HepG2 (cell line): ENCODE measurements at regions not wholly inside any gene's neighbourhood (a gene's known extent, or its start where the extent isn't known, plus 50 kb on each side); places are given as distances from the start of the nearest gene placed in this dataset.

ENCODE experiments used
- ATAC-seq: fragments of 200-7000 bp; cut with Tn5 transposase; 3 replicates; pipeline ENCODE4 v1.9.1; 2020; ENCODE audit warnings: mild to moderate bottlenecking, moderate library complexity
- BruUV-seq: library from RNA; stranded (reverse); fragments of 400-500 nt; replicated peaks from 2 replicates; lab custom pipeline; 2021; lab: Mats Ljungman, UMichigan
- CTCF ChIA-PET: fragments of 300-600 bp; formaldehyde crosslinking; extraction: SDS; loops from one replicate; lab custom pipeline; 2021; ENCODE audit warnings: low total read pairs, inconsistent platforms, low intra/inter-chr PET ratio; lab: Yijun Ruan, JAX
- POLR2A ChIA-PET: fragments of 350-600 bp; sonication (Branson Sonifier 250); formaldehyde crosslinking; loops from one replicate; lab custom pipeline; 2020; ENCODE audit warnings: antibody characterized with exemption, inconsistent platforms; lab: Yijun Ruan, JAX
- DNase-seq: peaks from one replicate; pipeline ENCODE4 v3.0.0-alpha.2; 2015; ENCODE audit warnings: low spot score
- FAIRE-seq: peaks from 3 replicates; lab custom pipeline; 2011; peaks lifted over from hg19 to GRCh38; lab: Jason Lieb, UNC
- H2AFZ ChIP-seq: one replicate; pipeline ENCODE4 v1.6.1; 2011; ENCODE audit warnings: low read length, inconsistent platforms
- H3K27ac ChIP-seq: fragments of 300-600 bp; 3 replicates; pipeline ENCODE4 v1.8.0; 2011; ENCODE audit warnings: mixed run types, mild to moderate bottlenecking, mixed read lengths, low read length, inconsistent platforms; ENCODE audit not compliant: insufficient read depth; ENCODE audit errors: extremely low read length
- H3K27me3 ChIP-seq, 2 experiments: fragments of 200-600 bp in 1 of 2; 2 replicates in 1 of 2; 3 replicates in 1 of 2; pipeline versions ENCODE4 v1.6.0 to v1.8.0; 2011; ENCODE audit warnings: low read length in 2 of 2, mild to moderate bottlenecking in 2 of 2, moderate library complexity in 2 of 2, inconsistent platforms in 1 of 2; ENCODE audit not compliant: insufficient read depth in 2 of 2, control insufficient read depth in 1 of 2
- H3K36me3 ChIP-seq, 2 experiments: fragments of 200-600 bp in 1 of 2; replicated peaks in 1 of 2; 2 replicates in 1 of 2; 3 replicates in 1 of 2; pipeline versions ENCODE4 v1.5.1 to v1.8.0; 2011; ENCODE audit warnings: low read length in 2 of 2, inconsistent platforms in 1 of 2; ENCODE audit not compliant: insufficient read depth in 2 of 2, control insufficient read depth in 1 of 2
- H3K4me1 ChIP-seq: 2 replicates; pipeline ENCODE4 v1.5.1; 2012; ENCODE audit warnings: low read length, inconsistent platforms; ENCODE audit not compliant: insufficient read depth
- H3K4me2 ChIP-seq: 2 replicates; pipeline ENCODE4 v1.6.0; 2011; ENCODE audit warnings: low read depth, low read length, inconsistent platforms
- H3K4me3 ChIP-seq, 3 experiments: fragments of 200-600 bp in 1 of 3; sonication (generic), shearing (Covaris generic) in 1 of 3; replicated peaks in 1 of 3; 2 replicates each; pipeline ENCODE4 v1.5.1; 2011 to 2016; ENCODE audit warnings: low read length in 3 of 3, inconsistent platforms in 2 of 3, low read depth in 2 of 3, mild to moderate bottlenecking in 2 of 3, control low read depth in 1 of 3, mixed read lengths in 1 of 3; ENCODE audit not compliant: insufficient read depth in 1 of 3
- H3K79me2 ChIP-seq: one replicate; pipeline ENCODE4 v1.6.1; 2011; ENCODE audit warnings: low read length, inconsistent platforms; ENCODE audit not compliant: insufficient read depth
- H3K9ac ChIP-seq: 2 replicates; pipeline ENCODE4 v1.6.0; 2011; ENCODE audit warnings: mild to moderate bottlenecking, low read depth, low read length, inconsistent platforms; ENCODE audit not compliant: insufficient read depth
- H3K9me3 ChIP-seq: 2 replicates; pipeline ENCODE4 v1.5.1; 2012; ENCODE audit warnings: mild to moderate bottlenecking, low read length
- H4K20me1 ChIP-seq: 2 replicates; pipeline ENCODE4 v1.6.0; 2011; ENCODE audit warnings: inconsistent platforms, mild to moderate bottlenecking, low read length, moderate library complexity; ENCODE audit not compliant: insufficient read depth
- GLMP ChIP-seq: sonication (generic); formaldehyde crosslinking; IDR thresholded peaks from 2 replicates; pipeline ENCODE4 v1.9.0; 2021; ENCODE audit warnings: missing genetic modification reagents, mild to moderate bottlenecking, borderline replicate concordance
- KDM4B ChIP-seq: sonication (generic); formaldehyde crosslinking; IDR thresholded peaks from 2 replicates; pipeline ENCODE4 v1.4.0; 2020; ENCODE audit warnings: missing genetic modification reagents
- KDM5A ChIP-seq: fragments of 200-600 bp; sonication (generic); IDR thresholded peaks from 2 replicates; pipeline ENCODE4 v1.7.0; 2018; ENCODE audit warnings: antibody characterized with exemption, mild to moderate bottlenecking, low read length, borderline replicate concordance
- MTF1 ChIP-seq: sonication (generic); formaldehyde crosslinking; IDR thresholded peaks from 2 replicates; pipeline ENCODE4 v1.5.0; 2020; ENCODE audit warnings: missing genetic modification reagents
- NFKB2 ChIP-seq: sonication (generic); formaldehyde crosslinking; IDR thresholded peaks from 2 replicates; pipeline ENCODE4 v1.4.0; 2020; ENCODE audit warnings: missing genetic modification reagents, borderline replicate concordance
- RFX5 ChIP-seq: IDR thresholded peaks from 2 replicates; pipeline ENCODE4 v1.6.1; 2011; ENCODE audit warnings: low read depth, low read length, improper control_type of control experiment
- SIN3B ChIP-seq: fragments of 150-350 bp; IDR thresholded peaks from 2 replicates; pipeline ENCODE4 v1.6.1; 2014; ENCODE audit warnings: low read length
- TFAP4 ChIP-seq: sonication (generic); IDR thresholded peaks from 2 replicates; pipeline ENCODE4 v1.6.1; 2016; ENCODE audit warnings: low read depth, borderline replicate concordance
- ZBTB39 ChIP-seq: sonication (generic); formaldehyde crosslinking; IDR thresholded peaks from 2 replicates; pipeline ENCODE4 v1.5.0; 2020; ENCODE audit warnings: missing genetic modification reagents
- ZFY ChIP-seq: sonication (generic); formaldehyde crosslinking; IDR thresholded peaks from 2 replicates; pipeline ENCODE4 v1.4.0; 2020; ENCODE audit warnings: missing genetic modification reagents
- ZNF121 ChIP-seq: sonication (generic); formaldehyde crosslinking; IDR thresholded peaks from 2 replicates; pipeline ENCODE4 v1.5.0; 2020; ENCODE audit warnings: mild to moderate bottlenecking, missing genetic modification reagents
- ZNF567 ChIP-seq: sonication (generic); formaldehyde crosslinking; IDR thresholded peaks from 2 replicates; pipeline ENCODE4 v1.8.1; 2023; ENCODE audit warnings: mild to moderate bottlenecking, missing genetic modification reagents, borderline replicate concordance
- ZNF646 ChIP-seq: sonication (generic); formaldehyde crosslinking; IDR thresholded peaks from 2 replicates; pipeline ENCODE4 v1.9.0; 2021; ENCODE audit warnings: mild to moderate bottlenecking, missing genetic modification reagents
- ZNF883 ChIP-seq: sonication (generic); formaldehyde crosslinking; IDR thresholded peaks from 2 replicates; pipeline ENCODE4 v1.5.1; 2020; ENCODE audit warnings: mild to moderate bottlenecking, missing genetic modification reagents; ENCODE audit errors: not compliant biosample characterization
- WGBS: methylation state at CpG from one replicate; pipeline ENCODE4 v1.1.6; 2017; ENCODE audit warnings: low lambda C conversion rate; 5-methylcytosine and 5-hydroxymethylcytosine counted together
- in situ Hi-C: cut with HindIII; loops from 2 replicates; pipeline ENCODE4 v1.10.0; 2017; ENCODE audit warnings: low pct_unique_long_range_greater_than_20kb; ENCODE audit not compliant: extremely low pct_ligation_motif_present
- intact Hi-C: fragments of 100-400 bp; cut with micrococcal nuclease; formaldehyde crosslinking; loops from one replicate; pipeline ENCODE4 v1.10.0; 2022; ENCODE audit not compliant: unreplicated experiment

- no peak overlapping the region for H3K4me3 ChIP-seq
- H3K27ac ChIP-seq = no peak overlapping the region
- no TSS peak for BruUV-seq
- ATAC-seq (no peak), DNase-seq (no peak), FAIRE-seq (no peak)
- no peaks in the 10 kb centered on the region for H4K20me1 ChIP-seq
- WGBS = 11% methylated on average over 8 of the region's 10 CpGs
- H3K9ac ChIP-seq = no peak overlapping the region
- CTCF ChIA-PET = no interaction called here
- no peaks in the 10 kb centered on the region for H3K9me3 ChIP-seq
- POLR2A ChIA-PET = no interaction called here
- in situ Hi-C loops (no loop called here), intact Hi-C loops (no loop called here)
- no peak overlapping the region for H3K4me2 ChIP-seq
- no peaks in the 10 kb centered on the region for H3K36me3 ChIP-seq
- H3K79me2 ChIP-seq = no peaks in the 10 kb centered on the region
- no peak overlapping the region for H2AFZ ChIP-seq
- H3K4me1 ChIP-seq = no peaks in the 10 kb centered on the region
- H3K27me3 ChIP-seq = peaks cover 0 to 22% of the 10 kb centered on the region in 2 experiments; a peak in 4 of 5 replicates
- TF ChIP-seq SIN3B (no peak), ZFY (CRISPR knock-in tag) (no peak), TFAP4 (no peak), NFKB2 (CRISPR knock-in tag) (no peak), ZNF646 (CRISPR knock-in tag) (no peak), MTF1 (CRISPR knock-in tag) (no peak), RFX5 (no peak), ZNF121 (CRISPR knock-in tag) (no peak), KDM4B (CRISPR knock-in tag) (no peak), ZNF883 (no peak), ZNF567 (CRISPR knock-in tag) (no peak), GLMP (no peak), ZBTB39 (no peak), KDM5A (no peak)
Observed at GRCh38 chr6:4682431-4683097, 93.6 kb upstream of the CDYL start.
